KMS-11 (cell line): ENCODE measurements at regions not wholly inside any gene's neighbourhood (a gene's known extent, or its start where the extent isn't known, plus 50 kb on each side); places are given as distances from the start of the nearest gene placed in this dataset.

Experiments
- H2AFZ ChIP-seq: fragments of 200-600 bp; sonication (generic); 2 replicates; pipeline ENCODE4 v1.6.1; 2016; ENCODE audit warnings: antibody characterized with exemption, mixed run types, low read depth
- H3K27ac ChIP-seq: fragments of 200-600 bp; sonication (generic); 2 replicates; pipeline ENCODE4 v1.6.1; 2016; ENCODE audit warnings: mild to moderate bottlenecking, mixed run types
- H3K27me3 ChIP-seq: fragments of 200-600 bp; sonication (generic); 2 replicates; pipeline ENCODE4 v1.6.1; 2017; ENCODE audit warnings: mild to moderate bottlenecking, low read depth, mixed run types, moderate library complexity; ENCODE audit not compliant: insufficient read depth
- H3K36me3 ChIP-seq: fragments of 200-600 bp; sonication (generic); 2 replicates; pipeline ENCODE4 v1.6.1; 2017; ENCODE audit warnings: mild to moderate bottlenecking, mixed run types; ENCODE audit not compliant: insufficient read depth
- H3K4me1 ChIP-seq: fragments of 200-600 bp; sonication (generic); 2 replicates; pipeline ENCODE4 v1.6.1; 2016; ENCODE audit warnings: mild to moderate bottlenecking, low read depth, mixed run types; ENCODE audit not compliant: poor library complexity, severe bottlenecking
- H3K4me2 ChIP-seq: fragments of 200-600 bp; sonication (generic); 2 replicates; pipeline ENCODE4 v1.7.0; 2016; ENCODE audit warnings: mild to moderate bottlenecking, mixed run types
- H3K4me3 ChIP-seq: fragments of 200-600 bp; sonication (generic); IDR thresholded peaks from 2 replicates; pipeline ENCODE4 v1.6.1; 2017; ENCODE audit warnings: low read depth, low read length, mixed read lengths; ENCODE audit not compliant: insufficient read depth
- H3K79me2 ChIP-seq: fragments of 200-600 bp; sonication (generic); 2 replicates; pipeline ENCODE4 v1.6.1; 2016; ENCODE audit warnings: low read depth, mixed run types; ENCODE audit not compliant: insufficient read depth
- H3K9ac ChIP-seq: fragments of 200-600 bp; sonication (generic); 2 replicates; pipeline ENCODE4 v1.6.1; 2016; ENCODE audit warnings: mild to moderate bottlenecking, mixed run types
- H4K20me1 ChIP-seq: fragments of 200-600 bp; sonication (generic); 2 replicates; pipeline ENCODE4 v1.6.1; 2016; ENCODE audit warnings: mild to moderate bottlenecking, mixed run types; ENCODE audit not compliant: insufficient read depth
- CTCF ChIP-seq: fragments of 200-600 bp; sonication (generic); conservative IDR thresholded peaks from 2 replicates; pipeline ENCODE4 v1.6.1; 2017; ENCODE audit warnings: low read depth, mild to moderate bottlenecking, antibody characterized with exemption, low read length, moderate library complexity, mixed read lengths

- H4K20me1 ChIP-seq = no peaks in the 10 kb centered on the region
- no peaks in the 10 kb centered on the region for H3K27me3 ChIP-seq
- H3K9ac ChIP-seq = no peak overlapping the region
- no peak overlapping the region for H3K4me3 ChIP-seq
- no peak overlapping the region for H3K27ac ChIP-seq
- H2AFZ ChIP-seq = no peak overlapping the region
- TF ChIP-seq CTCF = no peak
- no peaks in the 10 kb centered on the region for H3K79me2 ChIP-seq
- H3K4me1 ChIP-seq = no peaks in the 10 kb centered on the region
- H3K36me3 ChIP-seq = no peaks in the 10 kb centered on the region
- H3K4me2 ChIP-seq = no peak overlapping the region
Observed at GRCh38 chr2:114038710-114039109, 148.8 kb downstream of the ACTR3 start.

GRCh38 chr2:114039677-114040076, 149.8 kb downstream of the ACTR3 start:
- H3K4me2 ChIP-seq = no peak overlapping the region

GRCh38 chr2:114040826-114041225, 150.9 kb downstream of the ACTR3 start:
- Histone ChIP-seq H3K27ac (no peak overlapping the region), H3K79me2 (no peaks in the 10 kb centered on the region), H3K4me2 (no peak overlapping the region), H3K4me3 (no peak overlapping the region), H3K36me3 (no peaks in the 10 kb centered on the region), H3K9ac (no peak overlapping the region), H3K27me3 (no peaks in the 10 kb centered on the region), H4K20me1 (no peaks in the 10 kb centered on the region), H3K4me1 (no peaks in the 10 kb centered on the region), H2AFZ (no peak overlapping the region)
- TF ChIP-seq CTCF = no peak

More at GRCh38 chr2:114039677-114040076, 149.8 kb downstream of the ACTR3 start:
- Histone ChIP-seq H3K9ac (no peak overlapping the region), H3K79me2 (no peaks in the 10 kb centered on the region), H3K36me3 (no peaks in the 10 kb centered on the region), H3K4me3 (no peak overlapping the region), H2AFZ (no peak overlapping the region), H4K20me1 (no peaks in the 10 kb centered on the region), H3K27me3 (no peaks in the 10 kb centered on the region), H3K27ac (no peak overlapping the region), H3K4me1 (no peaks in the 10 kb centered on the region)
- TF ChIP-seq CTCF = no peak

- TF ChIP-seq CTCF = no peak
- Histone ChIP-seq H3K4me3 (no peak overlapping the region), H3K36me3 (no peaks in the 10 kb centered on the region), H4K20me1 (no peaks in the 10 kb centered on the region), H3K4me1 (no peaks in the 10 kb centered on the region), H3K79me2 (no peaks in the 10 kb centered on the region), H3K27ac (no peak overlapping the region), H3K9ac (no peak overlapping the region), H3K27me3 (no peaks in the 10 kb centered on the region), H2AFZ (no peak overlapping the region), H3K4me2 (no peak overlapping the region)
Observed at GRCh38 chr2:114044985-114045384, 155.1 kb downstream of the ACTR3 start.

GRCh38 chr2:114046373-114046772, 156.5 kb downstream of the ACTR3 start:
- no peaks in the 10 kb centered on the region for H3K36me3 ChIP-seq
- no peaks in the 10 kb centered on the region for H4K20me1 ChIP-seq
- H3K27me3 ChIP-seq = no peaks in the 10 kb centered on the region
- H3K9ac ChIP-seq = no peak overlapping the region
- H3K4me3 ChIP-seq = no peak overlapping the region
- H3K4me1 ChIP-seq = no peaks in the 10 kb centered on the region
- no peak overlapping the region for H3K27ac ChIP-seq
- TF ChIP-seq CTCF = no peak
- H3K4me2 ChIP-seq = no peak overlapping the region
- no peak overlapping the region for H2AFZ ChIP-seq
- H3K79me2 ChIP-seq = no peaks in the 10 kb centered on the region
